Calu3 (cell line): ENCODE measurements at regions not wholly inside any gene's neighbourhood (a gene's known extent, or its start where the extent isn't known, plus 50 kb on each side); places are given as distances from the start of the nearest gene placed in this dataset.

Experiments
- BruUV-seq: library from RNA; stranded (reverse); fragments of 400-500 nt; replicated peaks from 2 replicates; lab custom pipeline; 2021; lab: Mats Ljungman, UMichigan
- CTCF ChIA-PET: fragments of 300-600 bp; sonication (Branson Sonifier 250); formaldehyde crosslinking; loops from one replicate; lab custom pipeline; 2022; ENCODE audit warnings: antibody characterized with exemption; lab: Charles Lee
- DNase-seq: peaks from one replicate; pipeline ENCODE4 v3.0.0; 2022
- H3K27ac Mint-ChIP-seq: one replicate; pipeline ENCODE4 v1.8.0; 2022; ENCODE audit warnings: mixed read lengths; ENCODE audit not compliant: unreplicated experiment
- H3K27me3 Mint-ChIP-seq: one replicate; pipeline ENCODE4 v1.8.0; 2022; ENCODE audit warnings: mixed read lengths; ENCODE audit not compliant: unreplicated experiment
- H3K36me3 Mint-ChIP-seq: one replicate; pipeline ENCODE4 v1.8.0; 2022; ENCODE audit warnings: mild to moderate bottlenecking, moderate library complexity, mixed read lengths; ENCODE audit not compliant: insufficient read depth, unreplicated experiment
- H3K4me1 Mint-ChIP-seq: one replicate; pipeline ENCODE4 v1.8.0; 2022; ENCODE audit warnings: mild to moderate bottlenecking, low read depth, mixed read lengths; ENCODE audit not compliant: unreplicated experiment
- H3K4me3 Mint-ChIP-seq: one replicate; pipeline ENCODE4 v1.8.0; 2022; ENCODE audit warnings: mild to moderate bottlenecking, low read depth, moderate library complexity, mixed read lengths; ENCODE audit not compliant: unreplicated experiment
- H3K9me3 Mint-ChIP-seq: one replicate; pipeline ENCODE4 v1.8.0; 2022; ENCODE audit warnings: low read depth, mixed read lengths; ENCODE audit not compliant: unreplicated experiment
- CTCF ChIP-seq: fragments of 200-600 bp; IDR thresholded peaks from one replicate; pipeline ENCODE4 v1.8.0; 2022; ENCODE audit warnings: antibody characterized with exemption; ENCODE audit not compliant: unreplicated experiment
- intact Hi-C: fragments of 100-400 bp; cut with micrococcal nuclease; formaldehyde crosslinking; loops from one replicate; pipeline ENCODE4 v1.10.0; 2022; ENCODE audit not compliant: unreplicated experiment

GRCh38 chr4:123666486-123666885 lies 269.9 kb downstream of the SPRY1 start:
- Mint-ChIP-seq H3K4me1 (no peaks in the 10 kb centered on the region), H3K9me3 (no peaks in the 10 kb centered on the region), H3K36me3 (no peaks in the 10 kb centered on the region), H3K27me3 (no peaks in the 10 kb centered on the region), H3K4me3 (no peak overlapping the region), H3K27ac (no peak overlapping the region)
- intact Hi-C loops, result loop anchor here (10.0 kb wide), 1 partner anchor 658 kb away; no protein-coding TSS in a partner anchor
- BruUV-seq, result no TSS peak
- DNase-seq, result no peak
- CTCF ChIA-PET, result no interaction called here
- no peak for TF ChIP-seq CTCF

- Mint-ChIP-seq H3K27me3 (no peaks in the 10 kb centered on the region), H3K9me3 (no peaks in the 10 kb centered on the region), H3K4me3 (no peak overlapping the region), H3K27ac (no peak overlapping the region), H3K4me1 (no peaks in the 10 kb centered on the region), H3K36me3 (no peaks in the 10 kb centered on the region)
- no peak for DNase-seq
- intact Hi-C loops, result loop anchor here (10.0 kb wide), 1 partner anchor 657 kb away; no protein-coding TSS in a partner anchor
- CTCF ChIA-PET, result no interaction called here
- no TSS peak for BruUV-seq
- TF ChIP-seq CTCF, result no peak
Observed at GRCh38 chr4:123667496-123667895, 270.9 kb downstream of the SPRY1 start.

GRCh38 chr4:123667991-123668390 lies 271.4 kb downstream of the SPRY1 start:
- CTCF ChIA-PET, result no interaction called here

GRCh38 chr4:123671636-123672404 lies 275.2 kb downstream of the SPRY1 start:
- intact Hi-C loops, result loop anchor here (5.0 kb wide), 1 partner anchor 445 kb away; no protein-coding TSS in a partner anchor
- H3K4me3 Mint-ChIP-seq, result no peak overlapping the region
- CTCF ChIA-PET, result no interaction called here

More at GRCh38 chr4:123667991-123668390, 271.4 kb downstream of the SPRY1 start:
- no peak for TF ChIP-seq CTCF
- no TSS peak for BruUV-seq
- no peak for DNase-seq
- H3K4me1 Mint-ChIP-seq, result peaks cover 4% of the 10 kb centered on the region
- no peaks in the 10 kb centered on the region for H3K9me3 Mint-ChIP-seq
- no peaks in the 10 kb centered on the region for H3K36me3 Mint-ChIP-seq
- H3K4me3 Mint-ChIP-seq, result no peak overlapping the region
- no peak overlapping the region for H3K27ac Mint-ChIP-seq
- intact Hi-C loops, result loop anchor here (10.0 kb wide), 1 partner anchor 657 kb away; no protein-coding TSS in a partner anchor
- H3K27me3 Mint-ChIP-seq, result no peaks in the 10 kb centered on the region

More at GRCh38 chr4:123671636-123672404, 275.2 kb downstream of the SPRY1 start:
- DNase-seq, result no peak
- BruUV-seq, result no TSS peak
- H3K4me1 Mint-ChIP-seq, result peaks cover 19% of the 10 kb centered on the region
- no peaks in the 10 kb centered on the region for H3K36me3 Mint-ChIP-seq
- H3K27ac Mint-ChIP-seq, result no peak overlapping the region
- no peaks in the 10 kb centered on the region for H3K9me3 Mint-ChIP-seq
- H3K27me3 Mint-ChIP-seq, result no peaks in the 10 kb centered on the region
- no peak for TF ChIP-seq CTCF
